ENCODE measurements at regions not wholly inside any gene's neighbourhood (a gene's known extent, or its start where the extent isn't known, plus 50 kb on each side); places are given as distances from the start of the nearest gene placed in this dataset.

DNA sequence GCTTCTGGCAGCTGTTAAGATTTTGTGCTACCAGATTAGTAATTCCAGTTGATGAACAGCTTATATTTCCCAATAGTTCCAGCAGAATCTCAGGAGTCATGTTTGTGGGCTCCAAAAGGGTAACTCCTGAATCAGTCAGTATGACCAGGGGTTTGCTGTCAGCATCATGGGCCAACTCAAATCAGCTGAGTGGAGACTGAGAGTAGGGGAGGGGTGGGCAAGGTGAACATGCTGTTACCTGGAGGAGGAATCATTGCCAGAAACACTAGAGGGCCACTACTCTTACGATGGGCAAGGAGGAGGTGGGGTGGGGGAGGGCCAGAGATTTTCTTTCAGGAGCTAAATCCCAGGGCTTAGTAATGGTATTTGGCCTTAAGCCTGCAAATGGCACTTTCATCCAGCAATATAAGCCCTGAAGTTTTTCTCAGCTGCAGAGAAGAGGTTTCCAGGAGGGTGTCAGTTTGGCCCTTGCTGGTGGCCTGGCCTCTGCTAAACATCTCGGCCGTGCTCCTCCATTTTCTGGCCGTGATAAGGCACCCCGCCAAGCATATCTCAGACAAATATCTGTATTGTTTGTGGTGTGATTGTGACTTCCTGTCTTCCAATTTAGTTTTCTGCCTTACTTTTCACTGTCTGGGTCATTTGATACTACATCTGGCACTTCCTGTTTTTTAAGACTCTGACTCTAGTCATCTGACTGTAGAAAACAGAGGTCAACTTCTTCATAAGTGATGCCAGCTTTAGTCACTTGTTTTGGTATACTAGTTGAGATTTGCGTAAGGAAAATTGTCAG lies 120.5 kb upstream of the CXCR4 start:
- DNase-seq (ENCODE audit: low read depth): no peak
- TF ChIP-seq, protein P1, sequence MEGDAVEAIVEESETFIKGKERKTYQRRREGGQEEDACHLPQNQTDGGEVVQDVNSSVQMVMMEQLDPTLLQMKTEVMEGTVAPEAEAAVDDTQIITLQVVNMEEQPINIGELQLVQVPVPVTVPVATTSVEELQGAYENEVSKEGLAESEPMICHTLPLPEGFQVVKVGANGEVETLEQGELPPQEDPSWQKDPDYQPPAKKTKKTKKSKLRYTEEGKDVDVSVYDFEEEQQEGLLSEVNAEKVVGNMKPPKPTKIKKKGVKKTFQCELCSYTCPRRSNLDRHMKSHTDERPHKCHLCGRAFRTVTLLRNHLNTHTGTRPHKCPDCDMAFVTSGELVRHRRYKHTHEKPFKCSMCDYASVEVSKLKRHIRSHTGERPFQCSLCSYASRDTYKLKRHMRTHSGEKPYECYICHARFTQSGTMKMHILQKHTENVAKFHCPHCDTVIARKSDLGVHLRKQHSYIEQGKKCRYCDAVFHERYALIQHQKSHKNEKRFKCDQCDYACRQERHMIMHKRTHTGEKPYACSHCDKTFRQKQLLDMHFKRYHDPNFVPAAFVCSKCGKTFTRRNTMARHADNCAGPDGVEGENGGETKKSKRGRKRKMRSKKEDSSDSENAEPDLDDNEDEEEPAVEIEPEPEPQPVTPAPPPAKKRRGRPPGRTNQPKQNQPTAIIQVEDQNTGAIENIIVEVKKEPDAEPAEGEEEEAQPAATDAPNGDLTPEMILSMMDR (IDR thresholded peaks at IDR 0.05; ENCODE audit: control insufficient read depth, insufficient read depth, low read depth, low read length, missing control alignments): no peak
- no peak overlapping the region for H3K4me3 ChIP-seq (ENCODE audit: control insufficient read depth, low read depth, low read length)

DNA sequence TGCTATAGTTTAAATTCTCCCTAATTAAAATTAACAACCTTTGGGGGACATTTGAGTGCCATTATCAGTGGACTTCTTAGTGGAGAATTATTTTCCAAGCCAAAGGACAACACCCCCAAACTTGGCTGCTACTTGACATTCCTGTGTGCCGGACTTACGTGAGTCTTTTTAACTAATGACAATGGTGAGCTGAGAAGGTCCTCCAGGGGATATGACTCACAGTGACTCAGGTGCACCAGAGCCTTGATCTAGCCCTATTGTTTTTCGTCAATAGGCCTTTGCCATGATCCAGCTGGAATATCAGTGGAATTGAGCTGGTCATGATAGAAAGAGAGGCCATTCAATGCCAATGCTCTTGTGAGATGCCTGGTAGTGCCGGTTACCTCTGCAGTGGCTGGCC lies 118.1 kb upstream of the CXCR4 start:
- TF ChIP-seq, protein P1 (IDR thresholded peaks at IDR 0.05; ENCODE audit: control insufficient read depth, insufficient read depth, low read depth, low read length, missing control alignments): no peak
- H3K4me3 ChIP-seq (ENCODE audit: control insufficient read depth, low read depth, low read length): no peak overlapping the region
- no peak for DNase-seq (ENCODE audit: low read depth)

DNA sequence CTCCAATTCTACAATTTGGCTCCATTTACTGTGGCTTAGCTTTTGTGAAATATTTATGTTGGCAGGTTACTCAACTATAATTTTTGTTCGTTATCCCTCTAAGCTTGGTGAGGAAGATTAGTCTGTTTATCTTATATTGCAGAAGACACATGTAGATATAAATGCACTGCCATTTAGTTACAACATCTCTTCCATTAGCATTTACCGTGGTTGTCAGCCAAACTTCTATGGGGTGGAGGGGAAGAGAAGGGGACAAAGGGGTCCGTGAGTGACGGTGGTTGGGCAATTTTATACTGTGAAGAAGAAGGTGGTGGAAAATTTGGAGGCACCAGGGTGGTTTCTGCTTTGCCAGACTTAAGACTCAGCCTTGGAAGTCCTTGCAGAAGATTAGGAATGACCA lies 117.6 kb upstream of the CXCR4 start:
- DNase-seq (ENCODE audit: low read depth): no peak
- H3K4me3 ChIP-seq (ENCODE audit: control insufficient read depth, low read depth, low read length): no peak overlapping the region
- TF ChIP-seq, protein P1 (IDR thresholded peaks at IDR 0.05; ENCODE audit: control insufficient read depth, insufficient read depth, low read depth, low read length, missing control alignments): no peak

DNA sequence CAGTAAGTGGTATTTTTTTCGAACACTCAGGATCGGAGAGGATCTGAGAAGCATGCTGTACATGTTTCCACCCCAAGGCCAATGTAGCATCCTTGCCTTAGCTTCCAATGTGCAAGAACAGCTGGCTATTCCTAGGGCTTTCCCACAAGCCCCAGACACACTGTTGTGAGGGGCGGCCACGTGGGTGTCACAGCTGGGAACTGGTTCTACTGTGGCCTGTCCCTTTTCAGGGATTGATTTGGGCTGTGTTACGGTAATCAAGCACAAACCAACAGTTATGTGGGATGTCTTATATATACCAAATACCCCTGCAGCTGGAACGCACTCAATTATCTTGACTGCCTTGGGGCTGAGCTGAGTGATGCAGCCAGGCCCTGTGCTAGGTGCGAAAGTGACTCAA lies 116.3 kb upstream of the CXCR4 start:
- H3K4me3 ChIP-seq (ENCODE audit: control insufficient read depth, low read depth, low read length): no peak overlapping the region
- no peak for DNase-seq (ENCODE audit: low read depth)
- TF ChIP-seq, protein P1 (IDR thresholded peaks at IDR 0.05; ENCODE audit: control insufficient read depth, insufficient read depth, low read depth, low read length, missing control alignments): no peak

DNA sequence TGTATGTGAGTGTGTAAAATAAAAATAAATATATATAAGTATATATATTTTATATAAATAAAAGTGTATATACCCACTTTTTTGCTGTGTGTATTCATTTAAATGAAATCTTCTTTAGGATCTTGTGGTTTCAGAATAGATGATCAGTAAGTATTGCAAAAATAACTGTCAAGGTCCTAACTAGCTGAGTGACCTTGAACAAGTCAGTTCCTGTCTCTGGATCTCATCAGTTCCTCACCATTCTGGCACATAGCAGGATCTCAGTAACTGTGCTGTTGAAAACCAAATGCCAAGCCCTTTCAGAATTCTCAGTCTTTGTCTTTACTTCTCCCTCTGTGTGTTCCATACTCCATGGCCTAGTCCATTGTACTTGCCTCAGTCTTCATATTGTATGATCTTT lies 115.3 kb upstream of the CXCR4 start:
- H3K4me3 ChIP-seq (ENCODE audit: control insufficient read depth, low read depth, low read length): no peak overlapping the region
- TF ChIP-seq, protein P1 (IDR thresholded peaks at IDR 0.05; ENCODE audit: control insufficient read depth, insufficient read depth, low read depth, low read length, missing control alignments): no peak
- DNase-seq (ENCODE audit: low read depth): no peak

DNA sequence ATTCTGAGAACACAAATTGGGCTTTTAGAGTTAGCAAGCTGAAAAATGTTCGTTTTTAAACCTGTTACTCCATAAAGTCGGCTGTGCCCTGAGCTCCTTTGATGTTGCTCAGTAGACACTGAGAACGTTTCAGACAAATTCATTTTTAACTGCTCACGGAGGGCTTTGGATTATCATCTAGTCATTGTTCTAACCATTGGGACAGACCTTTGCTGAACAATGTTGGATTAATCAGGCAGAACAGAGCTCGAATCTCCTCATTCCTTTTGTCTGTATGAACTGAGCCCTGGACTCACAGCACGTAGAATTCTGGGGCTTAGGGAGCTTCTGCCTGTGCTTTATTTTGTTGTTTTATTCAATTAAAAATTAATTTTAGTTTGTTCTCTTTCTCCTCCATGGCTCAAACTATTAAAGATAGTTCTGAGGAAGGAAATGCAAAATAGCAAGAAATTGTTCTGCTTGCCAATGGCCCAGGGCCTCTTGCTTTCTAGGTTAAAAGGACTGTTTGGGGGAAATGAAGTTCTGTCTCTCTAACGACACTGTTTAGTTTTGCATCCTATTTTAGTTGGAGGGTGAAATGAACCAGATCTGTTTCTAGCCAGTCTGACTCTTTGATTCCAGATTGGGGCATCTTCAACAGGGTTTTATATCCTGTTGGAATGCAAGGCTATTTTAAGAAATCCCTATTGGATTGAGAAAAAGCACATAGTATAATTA lies 114.7 kb upstream of the CXCR4 start:
- TF ChIP-seq, protein P1 (IDR thresholded peaks at IDR 0.05; ENCODE audit: control insufficient read depth, insufficient read depth, low read depth, low read length, missing control alignments): no peak
- no peak overlapping the region for H3K4me3 ChIP-seq (ENCODE audit: control insufficient read depth, low read depth, low read length)
- DNase-seq (ENCODE audit: low read depth): no peak
